GM12873 (cell line): ENCODE measurements at regions not wholly inside any gene's neighbourhood (a gene's known extent, or its start where the extent isn't known, plus 50 kb on each side); places are given as distances from the start of the nearest gene placed in this dataset.

Experiments
- TF ChIP-seq, protein P1 (sequence below): IDR thresholded peaks from 2 replicates; pipeline ENCODE4 v1.5.1; 2012; ENCODE audit warnings: low read depth, mild to moderate bottlenecking, moderate library complexity, low read length, control low read depth; ENCODE audit not compliant: insufficient read depth; ENCODE audit errors: missing control alignments

GRCh38 chr9:68629042-68629441, 76.0 kb upstream of the PIP5K1B start:
- TF ChIP-seq, protein P1, sequence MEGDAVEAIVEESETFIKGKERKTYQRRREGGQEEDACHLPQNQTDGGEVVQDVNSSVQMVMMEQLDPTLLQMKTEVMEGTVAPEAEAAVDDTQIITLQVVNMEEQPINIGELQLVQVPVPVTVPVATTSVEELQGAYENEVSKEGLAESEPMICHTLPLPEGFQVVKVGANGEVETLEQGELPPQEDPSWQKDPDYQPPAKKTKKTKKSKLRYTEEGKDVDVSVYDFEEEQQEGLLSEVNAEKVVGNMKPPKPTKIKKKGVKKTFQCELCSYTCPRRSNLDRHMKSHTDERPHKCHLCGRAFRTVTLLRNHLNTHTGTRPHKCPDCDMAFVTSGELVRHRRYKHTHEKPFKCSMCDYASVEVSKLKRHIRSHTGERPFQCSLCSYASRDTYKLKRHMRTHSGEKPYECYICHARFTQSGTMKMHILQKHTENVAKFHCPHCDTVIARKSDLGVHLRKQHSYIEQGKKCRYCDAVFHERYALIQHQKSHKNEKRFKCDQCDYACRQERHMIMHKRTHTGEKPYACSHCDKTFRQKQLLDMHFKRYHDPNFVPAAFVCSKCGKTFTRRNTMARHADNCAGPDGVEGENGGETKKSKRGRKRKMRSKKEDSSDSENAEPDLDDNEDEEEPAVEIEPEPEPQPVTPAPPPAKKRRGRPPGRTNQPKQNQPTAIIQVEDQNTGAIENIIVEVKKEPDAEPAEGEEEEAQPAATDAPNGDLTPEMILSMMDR: no peak

- TF ChIP-seq, protein P1: no peak
Measured at GRCh38 chr9:68631811-68632210, 73.2 kb upstream of the PIP5K1B start.

GRCh38 chr9:68637020-68637419, 68.0 kb upstream of the PIP5K1B start:
- TF ChIP-seq, protein P1: no peak

GRCh38 chr9:68640421-68641089, 64.5 kb upstream of the PIP5K1B start:
- TF ChIP-seq, protein P1: no peak

DNA sequence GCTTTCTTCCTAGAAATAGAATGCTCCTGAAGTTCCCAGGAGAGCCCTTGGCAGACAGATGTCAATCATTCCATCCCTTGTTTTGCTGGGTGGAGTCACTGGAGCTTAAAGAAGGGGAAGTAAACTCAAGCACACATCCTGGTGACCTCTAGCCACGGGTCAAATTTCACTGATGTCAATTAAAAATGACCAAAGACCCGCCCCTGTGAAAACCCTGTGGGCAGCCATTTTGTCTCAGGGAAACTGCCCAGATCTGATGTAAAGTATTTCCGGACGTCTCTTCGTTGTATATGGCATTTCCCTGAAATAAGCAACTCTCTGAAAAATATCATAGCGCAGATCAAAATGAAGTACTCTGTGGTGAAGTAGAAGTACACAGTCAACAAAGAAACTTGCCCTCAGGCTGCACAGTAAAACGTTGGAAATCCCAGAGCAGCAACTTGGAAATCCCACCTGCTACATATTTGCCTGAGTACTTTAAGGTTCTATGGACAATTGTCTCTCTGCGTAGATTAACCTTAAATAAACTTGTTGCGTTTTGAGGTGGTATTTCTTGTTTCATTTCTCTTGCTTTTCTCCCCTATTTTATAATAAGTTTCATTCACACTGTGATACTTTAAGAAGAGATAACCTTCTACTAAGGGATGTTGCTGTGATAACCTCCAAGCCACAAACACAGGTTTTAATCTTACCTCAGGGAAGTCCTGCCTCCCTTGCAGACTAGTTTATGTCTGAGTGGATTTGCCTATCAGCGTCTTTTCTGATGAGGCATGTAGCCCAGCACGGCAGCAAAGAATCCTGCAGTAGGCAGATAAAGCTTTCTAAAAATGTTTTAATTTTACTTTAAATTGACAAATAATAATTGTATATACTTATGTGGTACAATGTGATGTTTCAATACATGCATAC, 60.9 kb upstream of the PIP5K1B start:
- TF ChIP-seq, protein P1: no peak

GRCh38 chr9:68644831-68645230, 60.2 kb upstream of the PIP5K1B start:
- TF ChIP-seq, protein P1: no peak

GRCh38 chr9:68648164-68648563, 56.9 kb upstream of the PIP5K1B start:
- TF ChIP-seq, protein P1: no peak
